Retinal pigment epithelial cell (primary cell): ENCODE measurements at regions not wholly inside any gene's neighbourhood (a gene's known extent, or its start where the extent isn't known, plus 50 kb on each side); places are given as distances from the start of the nearest gene placed in this dataset.
"Not testable (repeated sequence)": the region's sequence is repeated elsewhere in the genome, so short reads cannot be mapped to it uniquely, and the experiment has no call there.

Experiments used
- DNase-seq: peaks from one replicate; pipeline ENCODE4 v3.0.0-alpha.2; 2010; ENCODE audit warnings: low read depth
- H3K4me3 ChIP-seq: 2 replicates; pipeline ENCODE4 v1.5.1; 2011; ENCODE audit warnings: mild to moderate bottlenecking, low read length, control low read depth, moderate library complexity
- CTCF ChIP-seq: conservative IDR thresholded peaks from 2 replicates; pipeline ENCODE4 v1.5.1; 2011; ENCODE audit warnings: low read depth, low read length, control low read depth, inconsistent platforms

GRCh38 chr20:39745380-39745779, 783.2 kb downstream of the DHX35 start:
- DNase-seq: no peak
- no peak for TF ChIP-seq CTCF
- no peak overlapping the region for H3K4me3 ChIP-seq

- no peak overlapping the region for H3K4me3 ChIP-seq
- no peak for TF ChIP-seq CTCF
- DNase-seq: no peak
Observed at GRCh38 chr20:39738651-39739050, 776.5 kb downstream of the DHX35 start.

GRCh38 chr20:39736434-39737327, 774.5 kb downstream of the DHX35 start:
- DNase-seq: no peak
- no peak overlapping the region for H3K4me3 ChIP-seq
- no peak for TF ChIP-seq CTCF

- not testable (repeated sequence) for H3K4me3 ChIP-seq, DNase-seq
Observed at GRCh38 chr20:39725513-39725912, 763.4 kb downstream of the DHX35 start.

GRCh38 chr20:39719293-39719692, 757.1 kb downstream of the DHX35 start:
- H3K4me3 ChIP-seq: no peak overlapping the region
- no peak for TF ChIP-seq CTCF
- no peak for DNase-seq

- no peak overlapping the region for H3K4me3 ChIP-seq
- TF ChIP-seq CTCF: no peak
- no peak for DNase-seq
Observed at GRCh38 chr20:39717936-39718335, 755.8 kb downstream of the DHX35 start.

GRCh38 chr20:39716796-39717341, 754.7 kb downstream of the DHX35 start:
- TF ChIP-seq CTCF: no peak
- no peak for DNase-seq
- no peak overlapping the region for H3K4me3 ChIP-seq
